Activated naive CD8-positive, alpha-beta T cell (primary cell): ENCODE measurements at regions not wholly inside any gene's neighbourhood (a gene's known extent, or its start where the extent isn't known, plus 50 kb on each side); places are given as distances from the start of the nearest gene placed in this dataset.
"Not testable (repeated sequence)": the region's sequence is repeated elsewhere in the genome, so short reads cannot be mapped to it uniquely, and the experiment has no call there.

Source experiments
- H3K27ac Mint-ChIP-seq: one replicate; pipeline ENCODE4 v1.8.0; 2021; ENCODE audit warnings: mixed read lengths
- H3K27me3 Mint-ChIP-seq: one replicate; pipeline ENCODE4 v1.8.0; 2021; ENCODE audit warnings: mixed read lengths
- H3K36me3 Mint-ChIP-seq: one replicate; pipeline ENCODE4 v1.8.0; 2021; ENCODE audit warnings: mixed read lengths
- H3K4me1 Mint-ChIP-seq: one replicate; pipeline ENCODE4 v1.8.0; 2021; ENCODE audit warnings: low read depth, mixed read lengths
- H3K4me3 Mint-ChIP-seq: one replicate; pipeline ENCODE4 v1.8.0; 2021; ENCODE audit warnings: mild to moderate bottlenecking, mixed read lengths
- H3K9me3 Mint-ChIP-seq: one replicate; pipeline ENCODE4 v1.8.0; 2021; ENCODE audit warnings: low read depth, mixed read lengths

DNA sequence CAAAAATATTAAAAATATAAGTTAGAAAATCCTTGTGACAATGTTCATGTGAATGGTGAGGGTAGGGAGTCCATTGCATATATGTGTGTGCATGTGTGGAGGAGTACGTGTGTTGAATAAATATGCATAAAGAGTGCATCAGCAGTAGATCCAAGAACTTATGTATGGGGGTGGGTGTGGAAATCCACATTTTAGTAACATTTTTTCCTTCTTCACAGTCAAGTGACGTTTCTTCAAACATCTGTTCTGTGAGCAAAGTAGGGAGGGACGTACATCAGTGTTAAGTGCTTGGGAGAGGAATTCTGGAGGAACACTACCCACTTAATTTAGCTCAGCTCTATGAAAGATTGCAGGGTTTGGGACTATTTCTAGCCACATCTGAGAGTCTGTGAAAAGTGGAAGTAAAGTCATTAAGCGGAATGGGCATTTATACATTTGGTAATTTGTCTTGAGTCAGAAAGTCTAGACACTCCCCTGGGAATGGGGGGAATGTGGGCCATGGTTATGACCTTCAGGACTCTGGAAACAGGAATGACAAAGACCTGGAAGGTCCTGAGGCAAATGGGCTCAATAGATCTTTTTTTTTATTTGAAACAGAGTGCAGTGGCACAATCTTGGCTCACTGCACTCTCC, 156.4 kb upstream of the PLXNC1 start:
- Mint-ChIP-seq H3K4me3 (no peak overlapping the region), H3K4me1 (no peaks in the 10 kb centered on the region), H3K36me3 (no peaks in the 10 kb centered on the region), H3K27ac (no peak overlapping the region), H3K9me3 (no peaks in the 10 kb centered on the region), H3K27me3 (no peaks in the 10 kb centered on the region)

DNA sequence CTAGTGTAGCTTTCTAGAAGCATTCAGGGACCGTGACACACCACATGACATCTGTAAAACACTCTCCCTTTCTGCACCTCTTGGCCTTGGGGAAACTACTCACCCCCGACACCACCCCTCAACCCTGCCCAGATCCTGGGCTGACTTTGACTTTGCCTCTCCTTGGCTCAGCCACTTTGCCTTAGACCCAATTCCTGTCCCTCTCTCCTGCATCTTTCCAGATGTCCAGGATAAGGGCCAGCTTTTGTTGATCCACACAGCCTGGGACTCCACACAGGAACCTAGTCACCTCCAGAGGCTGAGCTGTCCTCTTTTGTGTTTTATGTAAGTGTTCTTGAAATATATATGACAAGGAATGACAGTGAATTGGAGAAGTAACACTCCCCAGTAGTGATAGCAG, 153.7 kb upstream of the PLXNC1 start:
- no peaks in the 10 kb centered on the region for H3K4me1 Mint-ChIP-seq
- H3K9me3 Mint-ChIP-seq: peaks cover 6% of the 10 kb centered on the region
- H3K27ac Mint-ChIP-seq: no peak overlapping the region
- no peak overlapping the region for H3K4me3 Mint-ChIP-seq
- H3K36me3 Mint-ChIP-seq: no peaks in the 10 kb centered on the region
- no peaks in the 10 kb centered on the region for H3K27me3 Mint-ChIP-seq

DNA sequence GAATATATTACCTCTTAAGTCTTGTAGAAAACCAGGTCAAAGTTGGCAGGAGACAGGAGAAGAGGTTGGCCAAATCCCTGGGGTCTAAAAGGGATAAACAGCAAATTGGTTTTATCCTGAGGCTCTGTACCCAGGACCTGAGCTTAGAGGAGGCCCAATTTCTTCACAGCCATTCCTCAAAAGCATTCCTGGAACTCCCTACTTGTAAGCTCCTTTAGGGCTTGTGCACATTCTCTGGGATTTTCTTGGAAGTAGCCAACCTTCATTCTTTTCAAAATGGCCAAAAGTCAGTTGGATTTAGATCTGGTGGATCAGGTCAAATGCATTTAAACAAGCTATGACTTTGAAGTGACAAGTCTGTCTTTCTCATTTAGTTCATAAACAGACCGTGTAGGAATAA, 152.1 kb upstream of the PLXNC1 start:
- Mint-ChIP-seq H3K27me3 (no peaks in the 10 kb centered on the region), H3K36me3 (no peaks in the 10 kb centered on the region), H3K4me1 (no peaks in the 10 kb centered on the region), H3K27ac (no peak overlapping the region), H3K4me3 (no peak overlapping the region), H3K9me3 (peaks cover 6% of the 10 kb centered on the region)

DNA sequence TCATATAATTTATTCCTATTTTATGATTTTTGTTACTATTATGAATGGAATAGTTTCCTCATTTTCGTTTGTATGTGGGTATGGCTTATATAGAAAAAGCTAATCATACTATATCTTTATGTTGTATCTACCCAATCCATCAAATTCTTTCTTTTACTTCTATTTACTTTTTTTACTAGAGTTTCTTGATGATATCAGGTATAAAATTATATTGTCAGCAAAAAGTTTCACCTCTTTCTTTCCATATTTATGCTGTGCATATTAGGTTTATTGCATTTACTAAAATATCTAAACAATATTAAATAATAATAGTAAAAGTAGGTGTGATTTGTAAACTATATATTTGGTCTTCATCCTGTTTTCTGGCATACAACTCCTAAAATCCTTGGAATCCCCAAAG, 146.7 kb upstream of the PLXNC1 start:
- H3K4me1 Mint-ChIP-seq: peaks cover 8% of the 10 kb centered on the region

DNA sequence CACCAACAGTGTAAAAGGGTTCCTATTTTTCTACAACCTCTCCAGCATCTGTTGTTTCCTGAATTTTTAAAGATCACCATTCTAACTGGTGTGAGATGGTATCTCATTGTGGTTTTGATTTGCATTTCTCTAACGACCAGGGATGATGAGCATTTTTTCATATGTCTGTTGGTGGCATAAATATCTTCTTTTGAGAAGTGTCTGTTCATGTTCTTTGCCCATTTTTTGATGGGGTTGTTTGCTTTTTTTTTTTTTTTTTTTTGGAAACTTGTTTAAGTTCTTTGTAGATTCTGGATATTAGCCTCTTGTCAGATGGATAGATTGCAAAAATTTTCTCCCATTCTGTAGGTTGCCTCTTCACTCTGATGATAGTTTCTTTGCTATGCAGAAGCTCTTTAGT, 145.5 kb upstream of the PLXNC1 start:
- not testable (repeated sequence) for H3K4me3 Mint-ChIP-seq, H3K27me3 Mint-ChIP-seq
- H3K9me3 Mint-ChIP-seq: peaks cover 17% of the 10 kb centered on the region

More for the DNA sequence above, 146.7 kb upstream of the PLXNC1 start:
- H3K9me3 Mint-ChIP-seq: peaks cover 18% of the 10 kb centered on the region
- no peak overlapping the region for H3K27ac Mint-ChIP-seq
- no peak overlapping the region for H3K4me3 Mint-ChIP-seq
- H3K36me3 Mint-ChIP-seq: peaks cover 13% of the 10 kb centered on the region
- no peaks in the 10 kb centered on the region for H3K27me3 Mint-ChIP-seq

DNA sequence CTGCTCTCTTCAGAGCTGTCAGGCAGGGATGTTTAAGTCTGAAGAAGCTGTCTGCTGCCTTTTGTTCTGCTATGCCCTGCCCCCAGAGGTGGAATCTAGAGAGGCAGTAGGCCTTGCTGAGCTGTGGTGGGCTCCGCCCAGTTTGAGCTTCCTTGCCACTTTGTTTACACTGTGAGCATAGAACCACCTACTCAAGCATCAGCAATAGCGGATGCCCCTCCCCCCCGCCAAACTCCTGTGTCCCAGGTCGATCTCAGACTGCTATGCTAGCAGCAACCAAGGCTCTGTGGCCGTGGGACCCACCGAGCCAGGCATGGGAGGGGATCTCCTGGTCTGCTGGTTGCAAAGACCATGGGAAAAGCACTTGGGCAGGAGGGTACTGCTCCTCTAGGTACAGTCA, 140.5 kb upstream of the PLXNC1 start:
- H3K27me3 Mint-ChIP-seq, H3K4me3 Mint-ChIP-seq: not testable (repeated sequence)
- H3K36me3 Mint-ChIP-seq: peaks cover 15% of the 10 kb centered on the region

More for the DNA sequence above, 145.5 kb upstream of the PLXNC1 start:
- Mint-ChIP-seq H3K36me3 (peaks cover 16% of the 10 kb centered on the region), H3K4me1 (peaks cover 16% of the 10 kb centered on the region)
- not testable (repeated sequence) for H3K27ac Mint-ChIP-seq

DNA sequence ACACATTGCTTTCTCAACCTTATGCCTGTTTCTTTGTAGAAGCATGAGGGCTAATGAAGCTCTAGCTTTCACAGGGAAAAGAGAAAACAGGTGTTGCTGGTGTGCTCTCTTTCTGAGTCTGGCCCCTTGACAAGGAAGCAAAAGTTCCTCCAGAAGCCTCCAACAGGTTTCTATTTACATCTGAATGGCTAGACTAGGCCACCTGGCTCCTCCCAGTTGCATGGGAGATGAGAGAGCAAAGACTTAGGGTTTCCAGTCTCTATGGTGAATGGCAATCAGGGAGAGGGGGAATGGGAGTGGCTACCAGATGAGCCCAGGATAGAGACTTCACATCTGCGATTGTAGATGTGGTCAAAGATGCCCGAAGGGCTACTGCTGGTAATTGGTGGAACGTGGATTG, 138.1 kb upstream of the PLXNC1 start:
- Mint-ChIP-seq H3K4me3 (no peak overlapping the region), H3K27me3 (no peaks in the 10 kb centered on the region), H3K36me3 (peaks cover 9% of the 10 kb centered on the region), H3K4me1 (peaks cover 36% of the 10 kb centered on the region), H3K9me3 (peaks cover 2% of the 10 kb centered on the region), H3K27ac (no peak overlapping the region)

More for the DNA sequence above, 140.5 kb upstream of the PLXNC1 start:
- Mint-ChIP-seq H3K9me3 (peaks cover 11% of the 10 kb centered on the region), H3K4me1 (peaks cover 31% of the 10 kb centered on the region)
- H3K27ac Mint-ChIP-seq: not testable (repeated sequence)

DNA sequence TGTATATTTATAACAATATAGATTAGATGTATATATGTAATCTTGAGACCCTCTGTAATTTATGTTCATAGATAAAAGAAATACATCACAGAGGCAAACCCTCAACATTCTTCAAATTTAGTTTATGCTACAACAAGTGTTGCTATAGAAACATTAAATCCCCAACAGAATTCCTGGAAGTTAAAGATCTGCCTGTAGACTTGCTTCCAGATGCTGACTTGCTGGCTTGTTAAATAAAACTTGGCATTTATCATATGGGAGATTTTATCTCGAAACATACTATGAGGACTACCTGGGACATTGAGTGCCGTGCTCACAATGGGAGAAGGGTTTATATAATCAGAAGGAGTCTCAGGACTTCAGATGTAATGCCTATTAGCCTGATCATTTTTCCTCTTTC, 136.3 kb upstream of the PLXNC1 start:
- Mint-ChIP-seq H3K27me3 (no peaks in the 10 kb centered on the region), H3K27ac (no peak overlapping the region), H3K4me3 (no peak overlapping the region), H3K9me3 (peaks cover 12% of the 10 kb centered on the region), H3K36me3 (peaks cover 7% of the 10 kb centered on the region), H3K4me1 (peaks cover 30% of the 10 kb centered on the region)

DNA sequence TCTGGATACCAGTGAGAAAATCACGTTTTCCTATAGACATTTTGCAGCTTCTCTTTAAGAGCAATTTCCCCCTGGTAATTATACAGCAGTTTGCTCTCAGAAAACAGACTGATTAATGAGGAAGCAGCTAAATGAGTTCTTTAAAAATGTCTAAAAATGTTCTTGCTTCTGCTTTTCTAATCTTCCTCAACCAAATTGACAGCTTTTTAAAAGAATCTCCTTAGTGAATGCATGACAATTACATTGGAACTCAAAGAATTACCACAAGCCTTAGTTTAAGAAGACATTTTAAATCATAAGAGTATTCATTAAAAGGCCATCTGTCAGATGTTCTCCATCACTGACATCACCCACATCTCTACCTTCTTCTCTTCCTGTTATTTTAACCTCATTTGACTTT, 135.8 kb upstream of the PLXNC1 start:
- Mint-ChIP-seq H3K4me1 (peaks cover 26% of the 10 kb centered on the region), H3K4me3 (no peak overlapping the region), H3K27ac (no peak overlapping the region), H3K36me3 (peaks cover 8% of the 10 kb centered on the region), H3K27me3 (no peaks in the 10 kb centered on the region), H3K9me3 (peaks cover 13% of the 10 kb centered on the region)

DNA sequence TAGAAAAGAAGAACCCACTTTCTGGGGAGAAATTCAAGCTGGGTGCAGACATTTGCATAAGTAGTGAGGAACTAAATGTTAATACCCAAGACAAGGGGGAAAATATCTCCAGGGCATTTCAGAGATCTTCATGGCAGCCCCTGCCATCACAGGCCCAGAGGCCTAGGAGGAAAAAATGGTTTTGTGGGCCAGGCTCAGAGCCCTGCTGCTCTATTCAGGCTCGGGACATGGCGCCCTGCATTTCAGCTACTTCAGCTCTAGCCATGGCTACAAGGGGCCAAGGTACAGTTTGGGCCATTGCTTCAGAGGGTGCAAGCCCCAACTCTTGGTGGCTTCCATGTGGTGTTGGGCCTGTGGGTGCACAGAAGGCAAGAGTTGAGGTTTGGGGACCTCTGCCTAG, 131.1 kb upstream of the PLXNC1 start:
- Mint-ChIP-seq H3K9me3 (peaks cover 21% of the 10 kb centered on the region), H3K4me1 (peaks cover 10% of the 10 kb centered on the region), H3K36me3 (peaks cover 23% of the 10 kb centered on the region)
- H3K27ac Mint-ChIP-seq, H3K4me3 Mint-ChIP-seq, H3K27me3 Mint-ChIP-seq: not testable (repeated sequence)

DNA sequence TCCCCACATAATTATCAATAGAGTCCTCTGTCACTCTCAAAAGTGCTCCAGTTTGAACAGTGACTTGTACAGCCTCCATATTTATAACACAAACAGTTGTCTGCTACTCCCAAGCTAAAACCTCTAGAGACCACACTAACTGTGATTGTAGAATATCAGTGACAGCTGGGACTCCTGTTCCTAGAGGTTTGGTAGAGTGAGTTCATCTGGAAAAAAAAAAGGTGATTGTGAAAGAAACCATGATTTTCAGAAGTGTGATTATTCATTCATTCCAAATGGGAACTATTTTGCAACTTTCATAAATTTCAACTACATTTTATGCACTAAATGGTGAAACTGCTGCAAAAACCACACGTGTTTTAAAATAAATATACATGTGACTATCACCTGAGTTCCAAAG, 128.0 kb upstream of the PLXNC1 start:
- peaks cover 36% of the 10 kb centered on the region for H3K36me3 Mint-ChIP-seq
- H3K4me1 Mint-ChIP-seq: no peaks in the 10 kb centered on the region
- H3K27ac Mint-ChIP-seq: no peak overlapping the region
- H3K27me3 Mint-ChIP-seq: no peaks in the 10 kb centered on the region
- H3K4me3 Mint-ChIP-seq: no peak overlapping the region
- H3K9me3 Mint-ChIP-seq: peaks cover 37% of the 10 kb centered on the region

DNA sequence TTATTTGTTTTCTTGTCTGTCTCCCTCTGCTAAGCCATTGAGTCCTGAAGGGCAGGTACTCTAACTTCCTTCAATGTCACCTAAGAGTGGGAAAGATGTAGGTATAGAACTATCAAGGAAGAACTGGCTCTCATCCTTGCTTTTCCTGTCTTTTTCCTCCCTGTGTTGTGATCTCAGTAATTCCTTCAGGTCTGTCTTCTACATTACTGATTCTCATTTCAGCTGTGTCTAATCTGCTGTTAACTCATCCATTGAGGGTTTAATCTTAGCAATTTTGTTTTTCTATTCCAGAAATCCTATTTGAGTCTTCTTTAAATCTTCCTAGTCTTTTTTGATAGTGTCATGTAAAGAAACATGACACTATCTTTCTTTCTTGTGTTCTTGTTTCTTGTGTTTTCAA, 124.5 kb upstream of the PLXNC1 start:
- Mint-ChIP-seq H3K36me3 (peaks cover 25% of the 10 kb centered on the region), H3K27me3 (no peaks in the 10 kb centered on the region), H3K4me3 (no peak overlapping the region), H3K4me1 (no peaks in the 10 kb centered on the region), H3K27ac (no peak overlapping the region), H3K9me3 (peaks cover 22% of the 10 kb centered on the region)

DNA sequence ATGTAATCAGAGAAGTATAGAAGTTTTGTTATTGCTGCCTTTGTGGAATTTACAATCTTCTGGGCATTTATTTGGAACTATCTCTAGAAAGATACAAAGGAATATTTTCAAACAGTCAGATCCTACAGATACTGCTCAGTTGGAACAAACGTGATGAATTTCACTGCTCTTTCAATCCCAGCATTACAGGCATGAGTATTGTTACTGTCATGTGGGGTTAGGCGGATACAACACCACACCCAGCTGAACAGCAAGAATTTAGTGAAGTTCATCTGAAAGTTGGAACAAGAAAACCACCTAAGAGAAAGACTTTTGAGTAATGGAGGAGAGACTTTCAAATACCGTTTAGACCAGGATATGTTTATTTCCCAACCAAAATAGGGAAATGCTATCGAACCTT, 123.3 kb upstream of the PLXNC1 start:
- Mint-ChIP-seq H3K9me3 (peaks cover 22% of the 10 kb centered on the region), H3K4me1 (peaks cover 6% of the 10 kb centered on the region), H3K27ac (no peak overlapping the region), H3K36me3 (peaks cover 26% of the 10 kb centered on the region), H3K4me3 (no peak overlapping the region), H3K27me3 (no peaks in the 10 kb centered on the region)

DNA sequence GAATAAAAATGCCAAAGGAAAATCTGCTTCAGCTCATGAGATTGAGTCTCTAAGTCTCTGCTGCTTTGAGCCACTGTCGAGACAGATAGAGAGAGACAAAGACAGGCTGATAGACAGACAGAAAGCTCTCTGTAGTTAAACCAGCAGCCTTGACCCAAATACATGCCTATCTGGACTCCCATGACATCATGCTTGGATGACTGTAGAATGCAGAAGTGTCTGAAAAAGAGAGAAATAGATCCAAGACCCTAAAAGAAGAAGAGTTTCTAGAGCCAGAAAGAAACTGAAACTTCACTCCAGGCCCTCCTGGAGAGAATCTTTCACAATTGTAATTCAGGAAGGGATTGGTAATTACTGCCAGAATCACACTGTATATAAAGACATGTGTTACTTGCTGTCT, 122.6 kb upstream of the PLXNC1 start:
- Mint-ChIP-seq H3K4me3 (no peak overlapping the region), H3K27ac (no peak overlapping the region), H3K4me1 (peaks cover 12% of the 10 kb centered on the region), H3K36me3 (peaks cover 26% of the 10 kb centered on the region), H3K9me3 (peaks cover 22% of the 10 kb centered on the region), H3K27me3 (no peaks in the 10 kb centered on the region)

DNA sequence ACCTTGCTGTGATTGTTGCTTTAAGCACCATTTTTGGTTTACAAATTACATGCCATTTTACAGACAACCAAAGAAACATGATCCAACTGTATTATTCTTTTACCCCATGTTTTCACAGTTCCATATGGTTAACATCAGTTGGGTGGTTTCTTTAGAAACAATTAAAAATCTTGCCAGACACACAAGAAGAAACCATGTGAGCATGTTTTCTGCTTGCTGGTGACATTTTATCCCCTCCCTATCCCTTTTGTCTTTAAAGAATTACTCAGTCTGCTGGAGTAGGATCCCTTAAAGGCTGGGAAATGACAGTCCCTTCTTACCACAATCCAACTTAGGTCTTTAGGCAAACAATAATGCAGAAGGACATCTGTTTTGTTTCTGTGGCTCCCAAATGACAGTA, 121.8 kb upstream of the PLXNC1 start:
- Mint-ChIP-seq H3K27ac (no peak overlapping the region), H3K27me3 (no peaks in the 10 kb centered on the region), H3K9me3 (peaks cover 22% of the 10 kb centered on the region), H3K36me3 (peaks cover 27% of the 10 kb centered on the region), H3K4me1 (peaks cover 21% of the 10 kb centered on the region), H3K4me3 (no peak overlapping the region)

DNA sequence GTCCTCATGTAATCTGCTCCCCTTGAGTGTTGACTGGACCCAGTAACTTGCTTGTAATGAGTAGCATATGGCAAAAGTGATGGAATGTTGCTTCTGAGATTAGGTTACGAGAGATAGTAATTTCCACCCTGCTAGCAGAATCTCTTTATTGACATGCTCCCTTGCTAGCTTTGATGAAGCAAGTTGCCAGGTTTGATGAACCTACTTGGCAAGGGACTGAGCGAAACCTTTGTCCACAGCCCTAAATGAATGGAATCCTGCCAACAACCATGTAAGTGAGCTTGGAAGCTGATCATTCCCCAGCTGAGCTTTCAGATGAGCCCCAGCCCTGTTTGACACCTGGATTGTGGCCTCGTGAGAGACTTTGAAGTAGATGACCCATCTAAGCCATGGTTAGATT, 120.8 kb upstream of the PLXNC1 start:
- H3K36me3 Mint-ChIP-seq: peaks cover 25% of the 10 kb centered on the region
- no peak overlapping the region for H3K4me3 Mint-ChIP-seq
- H3K4me1 Mint-ChIP-seq: peaks cover 28% of the 10 kb centered on the region
- H3K27ac Mint-ChIP-seq: no peak overlapping the region
- peaks cover 18% of the 10 kb centered on the region for H3K9me3 Mint-ChIP-seq
- no peaks in the 10 kb centered on the region for H3K27me3 Mint-ChIP-seq
